GM04504 (cell line): ENCODE measurements at regions not wholly inside any gene's neighbourhood (a gene's known extent, or its start where the extent isn't known, plus 50 kb on each side); places are given as distances from the start of the nearest gene placed in this dataset.
A peak's percentile ranks its signal among the peaks of the same experiment; 100 is the strongest.

Experiments used
- DNase-seq: peaks from one replicate; pipeline ENCODE4 v3.0.0-alpha.2; 2012; ENCODE audit warnings: low read depth

GRCh38 chr1:185581020-185581419 lies 153.2 kb upstream of the HMCN1 start:
- no peak for DNase-seq

DNA sequence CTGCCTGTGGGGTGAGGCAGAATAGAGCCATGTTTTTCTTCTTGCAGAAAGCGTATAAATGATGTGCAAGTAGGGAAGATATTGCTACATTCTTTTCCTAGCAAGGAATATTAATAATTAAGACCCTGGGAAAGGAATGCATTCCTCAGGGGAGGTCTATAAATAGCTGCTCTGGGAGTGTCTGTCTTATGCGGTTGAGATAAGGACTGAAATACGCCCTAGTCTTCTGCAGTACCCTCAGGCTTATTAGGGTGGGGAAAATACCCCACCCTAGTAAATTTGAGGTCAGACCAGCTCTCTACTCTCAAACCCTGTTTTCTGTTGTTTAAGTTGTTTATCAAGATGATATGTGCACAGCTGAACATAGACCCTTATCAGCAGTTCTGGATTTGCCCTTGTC lies 155.9 kb upstream of the HMCN1 start:
- no peak for DNase-seq

DNA sequence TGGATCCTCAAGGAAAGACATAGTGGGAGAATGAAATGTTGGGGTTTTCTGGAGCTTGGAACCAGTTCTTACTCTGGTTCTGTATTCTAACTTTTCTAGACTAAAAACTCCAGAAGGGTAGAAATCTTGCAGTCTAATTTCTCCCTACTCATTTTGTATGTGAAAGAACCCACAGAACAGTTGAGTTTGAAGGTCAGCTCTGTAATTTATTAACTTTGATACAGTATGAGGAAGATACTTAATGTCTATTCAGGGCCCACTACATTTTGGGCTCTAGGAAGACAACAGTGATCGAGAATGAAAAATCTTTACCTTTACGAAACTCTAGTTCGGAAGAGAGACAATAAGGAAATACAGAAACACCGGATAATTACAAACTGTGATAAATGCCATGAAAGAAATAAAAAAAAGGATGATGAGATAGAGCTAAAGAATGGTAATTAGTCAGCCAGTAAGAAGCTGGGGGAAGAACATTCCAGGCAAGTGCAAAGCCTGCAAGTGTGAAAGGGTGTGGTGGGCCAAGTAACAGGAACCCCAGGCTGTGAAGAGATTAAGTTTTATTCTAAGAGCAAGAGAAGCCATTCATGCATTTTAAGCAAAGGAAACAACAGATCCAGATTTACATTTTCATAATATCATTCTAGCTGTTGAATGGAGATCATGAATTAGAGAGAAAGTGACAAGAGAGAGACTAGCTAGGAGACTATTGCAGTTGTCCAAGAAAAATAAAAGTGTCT lies 159.9 kb upstream of the HMCN1 start:
- DNase-seq = no peak

GRCh38 chr1:185573677-185574076 lies 160.5 kb upstream of the HMCN1 start:
- DNase-seq = no peak

DNA sequence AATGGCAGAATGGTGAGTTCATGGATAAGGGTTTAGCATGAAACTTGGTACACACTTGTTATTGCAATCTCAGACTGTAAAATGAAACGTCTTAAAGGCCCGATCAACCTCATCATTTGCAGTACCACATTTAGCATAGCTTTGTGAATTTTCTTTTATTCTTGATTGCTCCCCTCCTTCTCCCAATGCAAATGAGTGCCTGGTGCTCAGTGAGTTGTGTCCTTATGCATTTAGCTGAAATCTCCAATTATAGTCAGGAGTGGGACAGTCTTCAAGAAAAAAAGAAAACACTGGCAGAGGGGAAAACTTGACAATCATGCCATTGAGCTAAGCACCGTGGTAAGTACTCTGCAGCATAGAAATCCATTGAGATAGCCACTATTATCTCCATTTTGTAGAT lies 161.0 kb upstream of the HMCN1 start:
- DNase-seq = no peak

DNA sequence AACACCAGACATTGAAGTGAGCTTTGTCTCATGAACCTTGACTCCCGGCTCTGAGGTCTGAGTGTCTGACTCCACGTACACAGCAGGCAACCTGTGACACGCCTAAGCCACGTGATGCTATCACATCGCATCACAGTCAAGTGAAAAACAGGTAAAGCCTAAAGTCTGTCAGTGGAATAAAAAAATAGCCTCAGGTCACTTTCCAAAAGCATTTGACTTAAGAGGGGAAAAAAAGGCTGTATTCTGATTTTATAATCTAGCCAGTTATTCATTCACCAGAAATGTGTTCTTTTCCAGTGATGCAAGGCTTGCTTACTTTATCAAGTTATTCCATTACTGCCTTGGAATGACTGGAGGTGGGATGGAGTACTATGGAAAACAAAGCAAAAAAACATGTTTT lies 163.2 kb upstream of the HMCN1 start:
- DNase-seq = no peak

DNA sequence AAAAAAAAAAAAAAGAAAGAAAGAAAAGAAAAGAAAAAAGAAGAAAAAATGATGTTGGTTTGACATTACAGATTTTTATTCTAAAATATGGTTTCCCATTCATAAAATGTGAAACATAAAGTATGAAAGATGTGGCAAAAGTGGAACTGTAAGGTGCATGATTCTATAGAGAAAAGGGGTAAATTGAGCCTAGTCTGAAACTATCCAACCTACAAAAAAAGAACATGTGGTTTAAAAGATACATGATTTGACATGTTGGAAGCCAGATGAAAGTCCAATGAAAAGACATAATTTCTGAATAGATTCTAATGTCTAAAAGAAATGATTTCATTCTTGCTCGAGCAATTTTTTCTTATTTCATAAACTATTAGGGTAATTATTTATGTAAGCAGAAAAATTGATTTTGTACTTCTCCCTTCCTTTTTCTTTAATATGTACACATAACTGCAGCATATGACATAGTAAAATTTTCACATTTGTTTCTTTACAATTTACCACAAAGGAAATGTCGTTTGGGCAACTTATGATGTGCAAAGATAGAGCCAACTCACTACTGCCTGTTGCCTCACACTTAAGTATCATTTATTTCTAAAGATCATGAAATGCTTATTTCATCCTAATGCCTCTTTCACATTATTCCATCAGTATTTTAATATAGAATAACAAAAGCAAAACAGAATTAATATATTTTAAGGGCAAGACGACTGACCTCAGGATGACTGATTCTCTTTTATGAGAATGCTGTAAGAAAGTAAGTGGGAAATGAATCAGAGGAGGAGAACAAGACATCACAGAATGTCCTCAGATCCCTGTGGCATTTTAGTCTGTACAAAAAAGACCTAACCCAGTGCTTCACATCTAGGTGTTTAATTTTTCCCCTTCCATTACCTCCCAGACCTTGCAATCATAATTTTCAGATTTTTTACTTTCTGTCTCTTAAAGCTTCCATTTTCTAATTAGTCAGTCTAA lies 165.8 kb upstream of the HMCN1 start:
- no peak for DNase-seq

- DNase-seq = no peak
These were observed 166.8 kb upstream of the HMCN1 start for GRCh38 chr1:185567440-185567839.

- no peak for DNase-seq
These were observed 167.2 kb upstream of the HMCN1 start for GRCh38 chr1:185566995-185567394.

DNA sequence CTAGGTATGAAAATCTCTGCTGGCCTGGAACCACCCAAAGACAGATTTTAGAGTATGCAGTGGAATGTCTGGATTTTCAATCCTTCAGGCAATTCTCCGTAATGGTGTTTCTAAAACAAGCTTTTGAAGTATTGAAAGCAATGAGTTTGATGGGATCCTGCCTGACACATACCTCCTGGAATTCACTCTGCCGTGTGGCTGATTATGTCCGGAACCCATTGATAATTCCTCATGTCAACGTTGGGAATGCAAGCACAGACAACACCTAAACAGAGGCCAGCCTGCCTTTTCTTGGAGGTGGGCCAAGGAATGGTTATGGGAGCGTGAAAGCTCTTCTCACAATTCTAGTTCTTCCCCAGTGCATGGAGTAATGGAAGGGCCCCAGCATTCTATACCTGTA lies 168.9 kb upstream of the HMCN1 start:
- peak; percentile 38 for DNase-seq

DNA sequence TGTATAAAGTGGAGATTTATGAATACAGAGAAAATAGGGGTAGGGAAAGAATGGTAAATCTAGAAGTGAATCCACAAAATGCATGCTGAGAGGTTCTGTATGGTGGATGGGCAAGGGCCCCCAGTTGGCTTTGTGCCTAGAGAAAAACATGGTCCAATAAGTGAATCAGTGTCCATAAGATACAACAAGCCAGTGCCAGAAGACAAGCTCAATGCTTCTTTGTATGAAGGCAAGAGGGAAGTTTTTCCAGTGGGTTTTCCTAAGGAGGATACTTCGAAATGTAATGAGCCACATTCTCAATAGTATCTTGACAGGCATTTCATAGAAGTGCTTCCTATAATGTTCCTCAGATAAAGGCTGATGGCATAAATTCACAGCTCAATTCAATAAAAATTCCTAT lies 169.4 kb upstream of the HMCN1 start:
- no peak for DNase-seq

DNA sequence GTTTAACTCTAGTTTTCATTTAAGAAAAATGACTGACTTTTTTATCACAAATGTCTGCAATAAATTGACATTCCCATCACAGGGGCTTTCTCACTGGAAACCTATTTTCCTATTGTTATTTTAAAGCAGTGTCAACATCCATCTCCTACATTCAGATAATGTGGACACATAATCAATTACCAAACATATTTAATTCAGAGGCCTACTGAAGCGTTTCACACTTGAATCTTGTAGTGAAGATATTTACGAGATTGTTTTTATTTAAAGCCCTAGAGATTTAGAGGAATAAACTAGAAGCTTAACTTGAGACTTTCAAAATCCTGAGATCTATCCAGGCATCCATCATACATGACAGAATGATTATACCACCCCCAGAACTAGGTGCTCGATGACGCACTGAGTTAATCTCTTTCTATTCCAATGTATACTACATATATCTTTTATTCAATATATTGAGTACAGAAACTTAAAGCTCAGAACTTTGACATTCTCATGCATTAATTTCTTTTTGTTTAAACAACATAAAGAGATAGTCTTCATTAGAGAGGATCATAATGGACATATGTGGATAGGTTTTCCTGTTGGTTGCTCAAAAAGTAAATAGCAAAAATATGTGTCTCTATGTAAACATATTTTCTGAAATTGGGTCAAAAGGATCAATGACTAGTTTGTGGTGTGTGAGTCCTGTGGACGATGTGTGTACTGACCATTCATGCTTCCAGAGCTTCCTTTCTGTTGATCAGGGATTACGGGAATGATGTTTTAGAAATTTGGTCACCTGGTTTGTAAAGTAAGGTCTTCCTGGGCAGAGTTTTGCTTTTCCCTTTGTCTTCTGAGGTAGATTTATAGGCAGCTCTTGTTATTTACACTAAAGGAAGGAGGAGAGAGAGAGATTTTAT lies 171.5 kb upstream of the HMCN1 start:
- no peak for DNase-seq

DNA sequence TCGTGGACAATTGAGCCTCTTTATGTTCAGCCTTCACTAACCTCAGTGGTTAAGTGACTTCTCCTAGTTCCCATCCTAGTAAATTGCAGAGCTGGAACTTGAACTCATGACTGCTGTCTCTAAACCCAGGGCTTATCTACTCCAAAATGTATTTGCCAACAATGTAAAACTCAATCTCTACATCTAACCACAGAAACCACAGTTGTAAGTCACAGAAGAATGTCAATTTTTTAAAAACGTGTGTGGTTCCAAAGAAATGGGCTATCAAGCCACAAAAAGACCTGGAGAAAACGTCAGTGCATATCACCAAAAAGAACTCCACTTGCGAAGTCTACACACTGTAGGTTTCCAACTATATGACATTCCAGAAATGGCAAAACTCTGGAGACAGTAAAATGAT lies 172.6 kb upstream of the HMCN1 start:
- DNase-seq = no peak

- DNase-seq = no peak
These were observed 173.4 kb upstream of the HMCN1 start for GRCh38 chr1:185560760-185561159.

DNA sequence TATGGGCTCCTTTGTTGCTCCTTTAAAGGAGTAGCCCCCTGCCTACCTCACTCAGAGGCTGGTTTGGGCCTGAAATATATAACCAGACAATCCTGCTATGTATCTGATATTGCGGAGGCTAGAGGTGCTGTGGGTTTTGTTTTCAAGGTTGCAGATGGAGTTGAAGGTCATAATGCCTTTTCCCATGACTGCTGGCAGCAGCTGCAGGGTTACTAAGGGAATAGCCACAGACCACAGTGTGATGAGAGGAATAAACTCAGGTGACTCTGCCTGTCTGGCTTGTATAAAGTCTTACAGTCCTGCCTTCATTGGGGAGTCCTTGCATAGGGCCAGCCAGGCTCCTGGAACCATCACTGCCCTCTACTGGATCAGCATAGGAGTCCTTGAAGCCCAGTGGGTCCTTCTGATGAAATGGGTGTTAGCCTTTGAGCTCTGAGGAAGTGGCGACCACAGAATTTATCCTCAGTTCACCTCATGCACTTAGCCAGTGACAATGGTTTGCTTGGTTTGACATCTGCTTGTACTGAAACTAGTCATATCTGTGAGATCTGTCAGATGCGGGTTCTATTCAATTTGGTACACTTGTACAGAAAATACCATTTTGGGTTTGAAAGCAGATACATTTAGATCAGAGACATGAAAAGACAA lies 174.4 kb upstream of the HMCN1 start:
- DNase-seq = no peak

DNA sequence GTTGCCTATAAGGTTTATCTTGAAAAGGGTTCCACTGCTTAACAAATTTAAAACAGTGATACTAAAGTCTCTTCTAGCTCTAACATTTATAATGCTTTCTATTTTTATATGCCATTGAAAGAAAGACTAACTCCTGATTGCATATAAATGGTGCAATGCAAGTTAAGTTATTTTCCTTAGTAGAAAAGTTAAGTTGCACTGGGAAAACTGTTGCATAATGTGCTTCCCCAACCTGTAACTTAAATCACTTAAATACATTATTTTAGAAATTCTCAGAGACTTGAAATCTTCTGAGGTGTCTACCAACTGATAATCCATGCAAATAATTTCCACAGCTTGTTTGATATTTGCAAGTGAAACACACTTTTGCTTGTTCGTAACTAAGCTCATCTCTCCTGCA lies 175.0 kb upstream of the HMCN1 start:
- DNase-seq = no peak

- DNase-seq = no peak
These were observed 177.6 kb upstream of the HMCN1 start for GRCh38 chr1:185556561-185556960.

GRCh38 chr1:185555743-185556142 lies 178.4 kb upstream of the HMCN1 start:
- no peak for DNase-seq

DNA sequence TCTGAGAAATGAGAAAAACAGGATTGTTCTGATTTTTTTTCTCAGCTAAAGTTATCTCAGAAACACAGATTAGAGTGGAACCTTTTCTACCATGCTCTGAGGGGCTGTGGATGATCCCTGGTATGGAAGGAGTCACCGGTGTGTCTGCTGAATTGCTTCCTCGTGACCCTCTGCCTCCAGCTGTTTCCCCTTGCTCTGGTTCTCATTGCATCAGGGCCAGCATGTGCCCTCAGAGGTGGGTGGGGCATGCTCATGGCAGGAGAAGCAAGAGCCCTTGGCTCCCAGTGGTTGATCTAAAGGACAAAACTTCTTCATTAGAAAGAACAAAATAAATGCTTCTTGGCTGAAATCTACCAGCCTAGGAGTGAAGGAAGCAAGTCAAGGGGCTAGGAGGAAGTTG lies 183.2 kb upstream of the HMCN1 start:
- no peak for DNase-seq

- DNase-seq = no peak
These were observed 184.3 kb upstream of the HMCN1 start for GRCh38 chr1:185549906-185550305.

DNA sequence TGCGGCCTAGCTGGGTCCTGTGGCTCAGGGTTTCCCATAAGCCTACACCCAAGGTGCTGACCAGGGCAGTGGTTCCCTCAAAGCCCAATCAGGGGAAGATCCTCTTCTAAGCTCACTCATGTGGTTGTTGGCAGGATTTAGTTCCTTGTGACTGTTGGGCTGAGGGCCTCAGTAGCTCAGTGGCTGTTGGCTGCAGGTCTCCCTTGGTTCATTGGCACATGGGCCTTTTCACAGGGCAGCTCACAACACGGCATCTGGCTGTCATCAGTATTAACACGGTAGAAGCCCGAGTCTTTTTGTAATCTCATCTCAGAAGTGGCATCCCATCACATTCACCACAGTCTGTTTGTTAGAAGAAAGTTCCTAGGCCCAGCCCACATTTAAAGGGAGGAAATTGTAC lies 188.2 kb upstream of the HMCN1 start:
- DNase-seq = no peak

DNA sequence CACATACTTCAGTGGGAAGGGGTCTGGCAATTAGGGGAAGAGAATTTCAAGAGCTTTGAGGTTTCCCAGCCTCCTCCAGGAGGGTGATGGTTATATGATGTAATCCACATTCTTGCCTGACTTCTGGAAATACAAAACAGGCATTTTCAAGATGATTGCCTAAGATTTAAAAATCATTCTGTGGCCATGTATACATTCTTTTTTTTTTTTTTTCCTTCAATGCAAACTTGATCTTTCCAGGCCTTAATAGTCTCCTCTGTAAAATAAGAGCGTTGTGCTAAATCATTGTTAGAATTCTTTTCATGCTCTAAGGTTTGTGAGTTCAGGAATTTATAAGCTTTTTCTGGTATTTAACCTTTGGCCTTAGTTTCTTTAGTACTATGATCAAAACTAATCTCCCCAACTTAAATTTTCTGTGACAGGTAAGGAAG lies 192.3 kb upstream of the HMCN1 start:
- peak; percentile 10 for DNase-seq
